ENCODE measurements at regions not wholly inside any gene's neighbourhood (a gene's known extent, or its start where the extent isn't known, plus 50 kb on each side); places are given as distances from the start of the nearest gene placed in this dataset.

DNA sequence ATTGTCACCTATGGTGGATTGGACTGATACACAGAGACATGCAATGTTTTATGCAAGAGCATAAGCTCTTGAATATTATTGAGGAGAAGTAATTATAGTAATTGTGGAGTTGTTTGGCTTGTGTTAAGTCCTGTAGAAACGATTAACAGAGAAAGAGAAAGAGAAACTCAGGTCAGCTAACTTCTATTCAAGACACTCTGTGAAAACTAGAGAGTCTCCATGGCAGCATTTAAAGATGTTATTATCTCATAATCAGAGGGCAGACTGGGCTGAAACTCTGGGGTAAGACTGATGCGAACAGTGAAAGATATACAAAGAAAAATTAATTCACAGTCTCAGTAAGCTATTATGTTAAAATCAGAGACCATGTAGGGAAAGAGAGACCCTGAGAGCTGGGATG lies 625.7 kb downstream of the FAT4 start:
- DNase-seq, result no peak
- TF ChIP-seq, protein P1, sequence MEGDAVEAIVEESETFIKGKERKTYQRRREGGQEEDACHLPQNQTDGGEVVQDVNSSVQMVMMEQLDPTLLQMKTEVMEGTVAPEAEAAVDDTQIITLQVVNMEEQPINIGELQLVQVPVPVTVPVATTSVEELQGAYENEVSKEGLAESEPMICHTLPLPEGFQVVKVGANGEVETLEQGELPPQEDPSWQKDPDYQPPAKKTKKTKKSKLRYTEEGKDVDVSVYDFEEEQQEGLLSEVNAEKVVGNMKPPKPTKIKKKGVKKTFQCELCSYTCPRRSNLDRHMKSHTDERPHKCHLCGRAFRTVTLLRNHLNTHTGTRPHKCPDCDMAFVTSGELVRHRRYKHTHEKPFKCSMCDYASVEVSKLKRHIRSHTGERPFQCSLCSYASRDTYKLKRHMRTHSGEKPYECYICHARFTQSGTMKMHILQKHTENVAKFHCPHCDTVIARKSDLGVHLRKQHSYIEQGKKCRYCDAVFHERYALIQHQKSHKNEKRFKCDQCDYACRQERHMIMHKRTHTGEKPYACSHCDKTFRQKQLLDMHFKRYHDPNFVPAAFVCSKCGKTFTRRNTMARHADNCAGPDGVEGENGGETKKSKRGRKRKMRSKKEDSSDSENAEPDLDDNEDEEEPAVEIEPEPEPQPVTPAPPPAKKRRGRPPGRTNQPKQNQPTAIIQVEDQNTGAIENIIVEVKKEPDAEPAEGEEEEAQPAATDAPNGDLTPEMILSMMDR (IDR thresholded peaks at IDR 0.05; ENCODE audit: low read depth, low read length), result no peak
- Histone ChIP-seq H3K27ac (no peak overlapping the region), H3K4me3 (ENCODE audit: low read depth, low read length) (no peak overlapping the region), H3K27me3 (ENCODE audit: insufficient read depth, low read depth, severe bottlenecking) (no peaks in the 10 kb centered on the region), H3K9me3 (ENCODE audit: severe bottlenecking) (no peaks in the 10 kb centered on the region), H3K36me3 (no peaks in the 10 kb centered on the region)

DNA sequence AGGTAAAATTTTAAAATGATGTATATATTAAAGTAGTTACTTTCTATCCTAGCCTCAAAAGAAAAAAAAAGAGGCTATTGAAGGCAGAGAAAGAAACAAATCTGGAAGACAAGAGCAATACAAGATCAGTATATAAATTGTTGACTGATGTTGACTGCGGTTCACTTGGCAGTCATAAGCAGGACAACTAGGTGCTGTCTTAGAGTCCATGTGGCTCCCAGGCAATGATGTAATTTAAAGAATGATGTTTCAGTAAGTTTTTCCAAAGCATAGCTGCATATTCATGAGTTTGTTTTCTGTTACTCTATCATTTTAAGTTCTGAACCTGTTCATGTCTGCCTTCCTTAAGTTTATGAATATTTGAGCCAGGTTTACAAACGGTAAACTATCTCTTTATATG lies 630.2 kb downstream of the FAT4 start:
- TF ChIP-seq, protein P1 (IDR thresholded peaks at IDR 0.05; ENCODE audit: low read depth, low read length), result no peak
- Histone ChIP-seq H3K4me3 (ENCODE audit: low read depth, low read length) (no peak overlapping the region), H3K36me3 (no peaks in the 10 kb centered on the region), H3K27me3 (ENCODE audit: insufficient read depth, low read depth, severe bottlenecking) (no peaks in the 10 kb centered on the region), H3K27ac (no peak overlapping the region), H3K9me3 (ENCODE audit: severe bottlenecking) (no peaks in the 10 kb centered on the region)
- no peak for DNase-seq

DNA sequence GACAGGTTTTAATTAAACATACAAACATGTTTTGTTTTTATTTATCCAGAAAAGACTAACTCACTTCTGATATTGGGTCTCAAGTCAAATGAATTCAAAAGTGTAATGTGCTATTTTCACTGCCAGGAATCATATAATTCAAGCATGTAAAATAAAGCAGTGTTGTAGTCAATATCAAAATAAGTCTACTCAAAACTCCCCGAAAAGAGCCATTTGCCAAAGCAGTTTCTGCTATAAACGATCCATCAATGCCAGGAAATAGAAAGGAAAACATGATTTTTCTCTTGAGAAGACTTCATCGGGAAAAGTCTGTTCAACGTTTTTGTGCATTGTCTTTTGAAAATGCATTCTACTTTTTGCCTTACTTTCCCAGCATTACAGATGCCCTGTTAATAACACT lies 633.3 kb downstream of the FAT4 start:
- H3K27me3 ChIP-seq (ENCODE audit: insufficient read depth, low read depth, severe bottlenecking), result no peaks in the 10 kb centered on the region
- H3K9me3 ChIP-seq (ENCODE audit: severe bottlenecking), result no peaks in the 10 kb centered on the region
- no peak overlapping the region for H3K27ac ChIP-seq
- H3K36me3 ChIP-seq, result no peaks in the 10 kb centered on the region
- no peak for DNase-seq
- TF ChIP-seq, protein P1 (IDR thresholded peaks at IDR 0.05; ENCODE audit: low read depth, low read length), result no peak
- H3K4me3 ChIP-seq (ENCODE audit: low read depth, low read length), result no peak overlapping the region

DNA sequence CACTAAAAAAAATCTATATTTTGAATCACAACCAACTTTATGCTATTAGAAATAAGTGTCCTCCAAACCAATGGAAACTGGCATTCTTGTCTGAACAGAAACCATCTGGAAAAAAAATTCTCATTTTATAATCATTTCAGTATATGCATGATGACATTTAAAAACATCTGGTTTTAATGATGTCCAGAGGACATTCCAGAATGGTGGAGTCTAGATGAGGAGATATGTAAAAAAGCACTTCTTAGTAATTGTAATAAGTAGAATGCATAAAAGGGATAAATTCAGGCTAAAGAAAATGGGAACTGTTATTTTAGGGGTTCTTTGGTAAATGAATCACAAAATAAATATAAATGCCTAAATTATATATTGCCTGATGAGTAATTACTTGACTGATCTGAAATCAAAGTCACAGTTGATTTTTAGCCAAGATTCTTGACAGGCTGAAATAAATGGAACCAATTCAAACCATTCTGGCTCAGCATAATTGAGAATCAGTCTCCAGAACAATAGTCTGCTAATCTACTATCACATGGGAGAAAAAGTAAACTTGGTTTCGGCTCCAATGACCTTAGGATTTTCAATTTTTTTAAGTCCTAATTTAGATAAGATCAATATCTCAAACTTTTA lies 636.6 kb downstream of the FAT4 start:
- no peak overlapping the region for H3K27ac ChIP-seq
- no peaks in the 10 kb centered on the region for H3K27me3 ChIP-seq (ENCODE audit: insufficient read depth, low read depth, severe bottlenecking)
- H3K4me3 ChIP-seq (ENCODE audit: low read depth, low read length), result no peak overlapping the region
- H3K9me3 ChIP-seq (ENCODE audit: severe bottlenecking), result no peaks in the 10 kb centered on the region
- TF ChIP-seq, protein P1 (IDR thresholded peaks at IDR 0.05; ENCODE audit: low read depth, low read length), result no peak
- H3K36me3 ChIP-seq, result no peaks in the 10 kb centered on the region
- DNase-seq, result no peak

DNA sequence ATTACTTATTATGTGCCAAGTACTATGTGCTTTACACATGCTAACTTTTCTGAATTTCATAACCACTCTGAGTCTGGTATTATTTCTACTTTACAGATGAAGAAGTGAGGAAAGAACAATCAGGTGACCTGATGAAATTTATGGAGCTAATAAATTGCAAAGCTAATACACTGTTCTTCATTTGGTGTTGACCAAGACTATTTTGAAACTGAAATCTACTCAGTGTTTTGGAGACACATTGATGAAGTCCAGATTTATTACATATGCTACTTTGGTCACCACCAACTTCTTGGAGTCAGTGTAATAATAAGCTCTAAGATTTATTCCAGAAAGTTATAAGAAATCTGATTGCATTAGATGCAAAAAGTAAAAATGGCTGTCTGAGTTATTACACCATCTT lies 637.9 kb downstream of the FAT4 start:
- H3K36me3 ChIP-seq, result no peaks in the 10 kb centered on the region
- no peaks in the 10 kb centered on the region for H3K27me3 ChIP-seq (ENCODE audit: insufficient read depth, low read depth, severe bottlenecking)
- no peak overlapping the region for H3K27ac ChIP-seq
- no peaks in the 10 kb centered on the region for H3K9me3 ChIP-seq (ENCODE audit: severe bottlenecking)
- no peak overlapping the region for H3K4me3 ChIP-seq (ENCODE audit: low read depth, low read length)
- TF ChIP-seq, protein P1 (IDR thresholded peaks at IDR 0.05; ENCODE audit: low read depth, low read length), result no peak
- DNase-seq, result no peak

DNA sequence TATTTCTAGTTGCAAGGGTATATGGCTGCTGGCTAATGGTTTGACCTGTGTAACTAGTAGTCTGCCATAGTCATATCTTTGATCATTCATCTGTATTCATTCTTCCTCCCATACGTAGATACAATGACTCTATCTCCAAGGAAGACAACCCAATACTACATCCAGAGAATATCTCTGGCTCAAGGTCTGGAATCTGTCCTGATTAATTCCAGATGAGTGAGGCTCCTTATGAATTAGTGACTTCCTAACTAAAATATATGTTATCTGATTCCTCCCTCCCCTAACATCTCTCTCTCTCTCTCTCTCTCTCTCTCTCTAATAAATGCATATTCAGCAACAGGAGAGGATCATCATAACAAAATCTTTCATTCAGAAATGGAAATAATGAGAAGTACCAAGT lies 641.5 kb downstream of the FAT4 start:
- TF ChIP-seq, protein P1 (IDR thresholded peaks at IDR 0.05; ENCODE audit: low read depth, low read length), result no peak
- H3K27me3 ChIP-seq (ENCODE audit: insufficient read depth, low read depth, severe bottlenecking), result no peaks in the 10 kb centered on the region

More for the DNA sequence above, 641.5 kb downstream of the FAT4 start:
- Histone ChIP-seq H3K36me3 (no peaks in the 10 kb centered on the region), H3K9me3 (ENCODE audit: severe bottlenecking) (no peaks in the 10 kb centered on the region), H3K4me3 (ENCODE audit: low read depth, low read length) (no peak overlapping the region), H3K27ac (no peak overlapping the region)
- no peak for DNase-seq
